Spleen (tissue), 7 donors: ENCODE measurements at regions not wholly inside any gene's neighbourhood (a gene's known extent, or its start where the extent isn't known, plus 50 kb on each side); places are given as distances from the start of the nearest gene placed in this dataset.

Experiments
- CTCF ChIP-seq, 11 experiments: fragments of 200-600 bp in 7 of 11; fragments of 450-650 bp in 4 of 11; sonication (generic) in 4 of 11; IDR thresholded peaks in 8 of 11; conservative IDR thresholded peaks in 3 of 11; 1 replicate in 7 of 11; 2 replicates in 4 of 11; pipeline versions ENCODE4 v1.4.0 to v1.8.0; 2016 to 2021; ENCODE audit warnings: antibody characterized with exemption in 11 of 11, inconsistent platforms in 4 of 11, mild to moderate bottlenecking in 1 of 11
- POLR2A ChIP-seq, 3 donors: fragments of 450-650 bp; IDR thresholded peaks; one replicate each; pipeline ENCODE4 v1.5.1; 2017; ENCODE audit warnings: antibody characterized with exemption in 3 of 3, mild to moderate bottlenecking in 1 of 3
- POLR2AphosphoS5 ChIP-seq, 3 donors: sonication (generic); formaldehyde crosslinking; IDR thresholded peaks; one replicate each; pipeline ENCODE4 v1.5.1; 2017; ENCODE audit warnings: antibody characterized with exemption in 3 of 3
- donor health status: DM: no; HTN: no; CAD: no; lungs with moderate emphysema.
- donor health status: DM: no; HTN: no; CAD: no.
- donor health status: DM: no; HTN: no; CAD: no.

DNA sequence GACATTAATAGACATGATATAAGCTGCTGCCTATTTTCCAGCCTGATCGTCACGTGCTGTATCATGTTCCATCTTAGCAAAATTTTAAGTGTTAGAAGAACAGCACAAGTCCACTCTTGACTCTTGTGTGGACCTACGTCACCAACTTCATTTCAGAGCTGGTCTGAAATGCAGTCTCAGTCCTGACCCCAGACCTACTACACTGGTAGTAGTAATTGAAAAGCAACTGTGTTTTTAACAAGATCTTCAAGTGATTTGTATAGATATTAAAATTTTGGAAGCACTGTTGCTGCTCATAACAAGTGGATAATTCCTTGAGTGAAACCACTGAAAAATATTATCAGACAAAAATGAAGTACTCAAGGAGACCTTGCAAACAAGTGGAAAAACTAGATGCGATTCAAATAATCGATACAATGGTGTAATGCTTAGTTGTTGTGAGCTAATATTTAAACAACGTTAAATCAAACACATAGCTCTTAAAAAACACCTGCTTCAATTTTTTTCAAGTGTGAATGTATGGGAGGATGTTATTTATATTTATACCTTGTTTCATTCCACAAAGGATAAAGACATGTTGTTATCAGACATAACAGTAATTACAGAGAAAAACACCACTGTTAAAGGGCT lies 110.9 kb upstream of the JAG1 start:
- TF ChIP-seq CTCF (IDR thresholded peaks at IDR 0.05 in 8 of 11, conservative IDR thresholded peaks at IDR 0.05 in 3 of 11) (no peak), POLR2A (IDR thresholded peaks at IDR 0.05) (no peak), POLR2AphosphoS5 (IDR thresholded peaks at IDR 0.05) (no peak)
